PFSK-1 (cell line): ENCODE measurements at regions not wholly inside any gene's neighbourhood (a gene's known extent, or its start where the extent isn't known, plus 50 kb on each side); places are given as distances from the start of the nearest gene placed in this dataset.

Experiments
- FOXP2 ChIP-seq: optimal IDR thresholded peaks from 2 replicates; pipeline ENCODE3; 2011; ENCODE audit warnings: borderline replicate concordance, control low read depth, inconsistent platforms; ENCODE audit not compliant: insufficient read depth; ENCODE audit errors: extremely low read length, extremely low read depth
- POLR2AphosphoS5 ChIP-seq: IDR thresholded peaks from 2 replicates; pipeline ENCODE4 v1.6.1; 2012; ENCODE audit warnings: low read depth, mild to moderate bottlenecking, control low read depth, low read length, moderate library complexity
- SIN3A ChIP-seq: IDR thresholded peaks from 2 replicates; pipeline ENCODE4 v1.6.1; 2012; ENCODE audit warnings: mild to moderate bottlenecking, low read length, moderate library complexity, borderline replicate concordance; ENCODE audit not compliant: insufficient read depth
- TAF1 ChIP-seq: IDR thresholded peaks from 2 replicates; pipeline ENCODE4 v1.6.1; 2012; ENCODE audit warnings: low read length, control low read depth, borderline replicate concordance; ENCODE audit not compliant: insufficient read depth
- TF ChIP-seq, protein P1 (sequence below), 2 experiments: IDR thresholded peaks; 2 replicates each; pipeline versions ENCODE4 v1.6.1 to v1.8.0; 2011 to 2012; ENCODE audit warnings: low read depth in 2 of 2, low read length in 2 of 2, control low read depth in 1 of 2, inconsistent platforms in 1 of 2, mild to moderate bottlenecking in 1 of 2, moderate library complexity in 1 of 2; ENCODE audit not compliant: insufficient read depth in 1 of 2

DNA sequence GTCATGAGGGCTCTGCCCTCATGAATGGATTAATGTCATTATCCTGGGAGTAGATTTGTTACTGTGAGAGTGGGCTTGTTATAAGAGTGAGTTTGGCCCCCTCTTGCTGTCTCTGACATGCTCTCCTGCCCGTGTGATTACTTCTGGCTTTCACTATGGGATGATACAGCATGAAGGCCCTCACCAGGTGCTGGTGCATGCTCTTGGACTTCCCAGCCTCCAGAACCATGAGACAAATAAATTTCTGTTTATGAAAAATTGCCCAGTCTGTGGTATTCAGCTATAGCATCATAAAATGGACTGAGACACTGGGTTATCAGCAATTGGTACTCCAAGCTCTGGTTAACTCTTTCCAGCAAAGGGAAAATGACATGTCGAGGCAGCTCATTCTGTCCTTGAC, 76.2 kb upstream of the MAP3K7 start:
- TF ChIP-seq POLR2AphosphoS5: no peak
- no peak for TF ChIP-seq SIN3A
- no peak for TF ChIP-seq FOXP2
- TF ChIP-seq, protein P1, sequence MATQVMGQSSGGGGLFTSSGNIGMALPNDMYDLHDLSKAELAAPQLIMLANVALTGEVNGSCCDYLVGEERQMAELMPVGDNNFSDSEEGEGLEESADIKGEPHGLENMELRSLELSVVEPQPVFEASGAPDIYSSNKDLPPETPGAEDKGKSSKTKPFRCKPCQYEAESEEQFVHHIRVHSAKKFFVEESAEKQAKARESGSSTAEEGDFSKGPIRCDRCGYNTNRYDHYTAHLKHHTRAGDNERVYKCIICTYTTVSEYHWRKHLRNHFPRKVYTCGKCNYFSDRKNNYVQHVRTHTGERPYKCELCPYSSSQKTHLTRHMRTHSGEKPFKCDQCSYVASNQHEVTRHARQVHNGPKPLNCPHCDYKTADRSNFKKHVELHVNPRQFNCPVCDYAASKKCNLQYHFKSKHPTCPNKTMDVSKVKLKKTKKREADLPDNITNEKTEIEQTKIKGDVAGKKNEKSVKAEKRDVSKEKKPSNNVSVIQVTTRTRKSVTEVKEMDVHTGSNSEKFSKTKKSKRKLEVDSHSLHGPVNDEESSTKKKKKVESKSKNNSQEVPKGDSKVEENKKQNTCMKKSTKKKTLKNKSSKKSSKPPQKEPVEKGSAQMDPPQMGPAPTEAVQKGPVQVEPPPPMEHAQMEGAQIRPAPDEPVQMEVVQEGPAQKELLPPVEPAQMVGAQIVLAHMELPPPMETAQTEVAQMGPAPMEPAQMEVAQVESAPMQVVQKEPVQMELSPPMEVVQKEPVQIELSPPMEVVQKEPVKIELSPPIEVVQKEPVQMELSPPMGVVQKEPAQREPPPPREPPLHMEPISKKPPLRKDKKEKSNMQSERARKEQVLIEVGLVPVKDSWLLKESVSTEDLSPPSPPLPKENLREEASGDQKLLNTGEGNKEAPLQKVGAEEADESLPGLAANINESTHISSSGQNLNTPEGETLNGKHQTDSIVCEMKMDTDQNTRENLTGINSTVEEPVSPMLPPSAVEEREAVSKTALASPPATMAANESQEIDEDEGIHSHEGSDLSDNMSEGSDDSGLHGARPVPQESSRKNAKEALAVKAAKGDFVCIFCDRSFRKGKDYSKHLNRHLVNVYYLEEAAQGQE (IDR thresholded peaks at IDR 0.05; ENCODE audit: insufficient read depth in 1 of 2, low read depth in 2 of 2, low read length in 2 of 2): no peak
- no peak for TF ChIP-seq TAF1

DNA sequence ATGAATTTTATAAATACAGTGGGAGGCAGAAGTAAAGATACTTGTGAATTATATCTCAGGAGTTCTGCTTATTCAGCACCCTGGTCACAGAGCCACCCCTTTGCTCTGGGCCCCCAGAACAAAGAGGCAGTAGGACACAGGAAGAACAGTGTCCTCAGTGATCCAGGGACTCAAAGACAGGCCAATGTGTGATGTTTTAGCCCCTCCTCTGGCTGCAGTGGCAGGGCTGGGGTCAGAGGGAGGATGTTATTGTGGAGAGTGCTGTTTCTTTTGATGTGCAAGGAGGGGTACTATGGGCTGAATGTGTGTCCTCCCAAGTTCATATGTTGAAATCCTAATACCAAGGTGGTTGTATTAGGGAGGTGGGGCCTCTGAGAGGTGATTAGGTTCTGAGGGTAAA, 74.1 kb upstream of the MAP3K7 start:
- TF ChIP-seq TAF1 (no peak), FOXP2 (no peak), SIN3A (no peak), POLR2AphosphoS5 (no peak)
- TF ChIP-seq, protein P1 (IDR thresholded peaks at IDR 0.05; ENCODE audit: insufficient read depth in 1 of 2, low read depth in 2 of 2, low read length in 2 of 2): no peak

DNA sequence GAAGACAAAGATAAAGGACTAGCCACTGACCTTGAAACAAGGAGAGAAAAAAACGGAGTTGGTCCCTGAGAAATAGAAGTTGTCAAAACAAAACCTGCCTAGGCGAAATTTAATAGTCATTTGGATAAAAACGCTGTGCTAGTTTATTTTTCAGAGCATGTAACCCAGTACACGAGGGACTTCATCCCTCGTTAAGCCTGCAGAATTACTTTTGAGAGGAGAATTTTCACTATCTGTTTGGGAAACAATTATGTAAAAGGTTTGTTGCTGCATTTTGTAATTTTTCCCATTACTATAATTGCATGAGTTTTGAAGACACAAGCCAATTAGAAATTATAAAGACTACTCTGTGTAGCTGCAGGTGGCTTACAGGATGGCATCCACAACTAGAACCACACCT, 71.6 kb upstream of the MAP3K7 start:
- TF ChIP-seq POLR2AphosphoS5 (no peak), TAF1 (no peak), SIN3A (no peak), FOXP2 (no peak)
- TF ChIP-seq, protein P1 (IDR thresholded peaks at IDR 0.05; ENCODE audit: insufficient read depth in 1 of 2, low read depth in 2 of 2, low read length in 2 of 2): no peak

DNA sequence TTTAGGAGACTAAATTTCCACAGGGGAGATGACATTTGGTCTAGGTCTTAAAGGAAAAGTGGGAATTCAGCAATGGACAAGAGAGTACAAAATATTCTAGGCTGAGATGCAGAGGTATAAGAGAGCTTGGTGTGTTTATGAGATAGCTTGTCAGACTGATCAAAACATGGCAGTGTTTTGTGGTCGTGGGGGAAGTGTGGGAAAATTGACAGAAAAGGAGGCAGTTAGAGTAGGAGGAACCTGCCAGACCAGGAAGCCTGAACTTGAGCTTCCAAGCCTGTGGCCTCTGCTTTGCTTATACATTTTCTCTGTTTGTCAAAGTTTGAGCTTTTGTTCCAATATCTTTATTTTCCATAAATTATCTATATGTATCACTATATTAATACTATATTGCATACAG, 69.5 kb upstream of the MAP3K7 start:
- TF ChIP-seq FOXP2 (no peak), TAF1 (no peak), SIN3A (no peak), POLR2AphosphoS5 (no peak)
- TF ChIP-seq, protein P1 (IDR thresholded peaks at IDR 0.05; ENCODE audit: insufficient read depth in 1 of 2, low read depth in 2 of 2, low read length in 2 of 2): no peak

DNA sequence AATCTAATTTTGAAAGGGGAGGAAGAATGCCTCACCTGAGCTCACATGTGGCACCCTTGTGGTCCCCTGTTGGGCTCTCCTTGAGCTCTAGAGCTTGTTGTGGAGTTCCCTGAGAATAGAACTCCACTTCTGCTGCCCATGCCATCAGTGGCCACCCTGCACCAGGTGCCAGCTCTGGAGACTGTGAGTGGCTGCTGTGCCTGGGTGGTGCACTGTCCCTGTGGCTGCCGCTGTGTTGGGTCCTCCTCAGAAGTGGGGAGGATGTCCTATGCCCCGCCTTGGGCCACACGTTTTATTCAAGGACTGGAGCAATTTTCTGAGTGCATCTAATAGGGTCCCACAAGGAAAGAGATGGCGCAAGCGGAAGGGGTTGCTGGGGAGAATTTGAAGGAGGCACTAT, 67.9 kb upstream of the MAP3K7 start:
- TF ChIP-seq, protein P1 (IDR thresholded peaks at IDR 0.05; ENCODE audit: insufficient read depth in 1 of 2, low read depth in 2 of 2, low read length in 2 of 2): no peak
- TF ChIP-seq SIN3A (no peak), TAF1 (no peak), FOXP2 (no peak), POLR2AphosphoS5 (no peak)
